ENCODE measurements at regions not wholly inside any gene's neighbourhood (a gene's known extent, or its start where the extent isn't known, plus 50 kb on each side); places are given as distances from the start of the nearest gene placed in this dataset.
"Not testable (repeated sequence)": the region's sequence is repeated elsewhere in the genome, so short reads cannot be mapped to it uniquely, and the experiment has no call there.

DNA sequence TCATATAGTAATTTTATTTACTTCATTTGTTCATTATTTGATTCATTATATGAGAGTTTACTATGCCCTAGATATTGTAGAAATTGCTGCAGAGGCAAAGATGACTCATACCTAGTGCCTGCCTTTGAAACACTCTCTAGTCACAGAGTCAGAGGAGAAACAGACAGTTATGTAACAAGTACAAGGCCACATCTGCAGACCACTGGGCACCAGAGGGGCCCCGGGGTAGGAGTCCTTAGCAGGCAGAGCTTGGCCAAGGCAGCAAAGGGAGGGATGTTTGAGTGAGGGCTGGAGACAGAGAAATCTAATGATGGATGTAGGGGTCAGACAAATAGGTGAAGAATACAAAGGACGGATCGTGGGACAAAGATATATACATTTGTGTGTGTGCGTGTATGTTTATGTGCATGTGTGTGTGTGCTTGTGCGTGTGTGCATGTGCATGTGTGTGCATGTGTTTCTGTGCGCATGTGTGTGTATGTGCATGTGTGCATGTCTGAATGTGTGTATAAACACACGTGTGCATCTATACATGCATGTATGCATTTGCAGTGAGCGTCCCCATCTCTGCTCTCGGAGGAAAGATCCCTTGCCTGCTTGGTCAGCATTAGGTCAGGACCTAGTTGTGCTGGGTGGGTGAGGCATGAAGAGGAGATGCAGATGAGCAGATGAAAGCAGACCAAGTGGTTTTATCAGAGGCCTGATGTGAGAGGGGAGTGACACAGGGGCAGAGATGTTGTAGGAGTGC lies 170.6 kb upstream of the MYT1L start:
- no peak for DNase-seq

DNA sequence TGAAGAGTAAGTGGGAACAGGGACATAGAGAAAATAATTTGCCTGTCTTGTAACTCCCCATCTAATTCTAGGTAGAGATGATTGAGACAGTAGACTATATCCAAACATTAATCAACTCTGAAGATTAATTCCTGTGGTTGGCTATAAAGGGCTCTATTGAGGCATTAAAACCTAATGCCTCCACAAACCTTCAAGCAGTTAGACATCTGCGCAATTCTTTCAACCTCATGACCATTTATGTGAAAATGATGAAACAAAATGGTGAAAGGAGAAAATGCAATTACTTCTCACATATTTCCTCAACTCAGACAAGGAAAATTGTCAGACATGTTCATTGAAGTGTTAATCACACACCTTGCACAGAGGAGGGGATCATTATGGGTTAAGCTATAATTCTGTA lies 164.5 kb upstream of the MYT1L start:
- no peak for DNase-seq

DNA sequence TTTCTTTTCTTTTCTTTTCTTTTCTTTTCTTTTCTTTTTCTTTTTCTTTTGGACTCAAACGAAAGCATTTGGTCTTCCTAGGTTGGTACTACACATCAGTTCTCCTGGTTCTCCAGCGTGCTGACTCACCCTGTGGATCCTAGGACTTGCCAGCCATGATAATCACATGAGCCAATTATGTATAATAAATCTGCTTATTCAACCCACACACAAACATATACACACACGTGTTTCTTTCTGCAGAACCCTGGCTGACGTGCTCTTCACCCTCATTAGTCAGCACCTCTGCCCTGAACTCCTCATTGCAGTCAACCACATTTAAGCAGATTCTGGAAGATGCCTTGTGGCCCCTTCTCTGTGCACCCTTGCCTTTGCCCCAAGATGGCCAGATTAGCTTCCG lies 162.4 kb upstream of the MYT1L start:
- DNase-seq = no peak

DNA sequence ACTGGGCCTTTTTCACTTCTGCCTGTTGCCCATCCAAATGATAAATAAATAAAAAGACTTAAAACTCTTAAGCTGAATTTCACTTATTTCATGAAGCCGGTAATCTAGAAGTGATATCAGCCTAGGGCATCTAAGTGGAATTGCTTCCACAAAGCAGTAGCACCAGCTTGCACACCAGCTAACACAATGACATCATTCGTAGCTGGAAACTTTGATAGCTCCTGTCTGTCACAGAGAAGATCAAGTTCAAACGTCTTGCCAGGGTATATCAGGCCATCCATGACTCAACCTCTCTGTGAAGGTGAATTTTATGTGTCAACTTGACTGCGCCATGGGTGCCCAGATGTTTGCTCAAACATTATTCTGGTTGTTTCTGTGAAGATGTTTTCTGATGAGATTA lies 161.7 kb upstream of the MYT1L start:
- no peak for DNase-seq

DNA sequence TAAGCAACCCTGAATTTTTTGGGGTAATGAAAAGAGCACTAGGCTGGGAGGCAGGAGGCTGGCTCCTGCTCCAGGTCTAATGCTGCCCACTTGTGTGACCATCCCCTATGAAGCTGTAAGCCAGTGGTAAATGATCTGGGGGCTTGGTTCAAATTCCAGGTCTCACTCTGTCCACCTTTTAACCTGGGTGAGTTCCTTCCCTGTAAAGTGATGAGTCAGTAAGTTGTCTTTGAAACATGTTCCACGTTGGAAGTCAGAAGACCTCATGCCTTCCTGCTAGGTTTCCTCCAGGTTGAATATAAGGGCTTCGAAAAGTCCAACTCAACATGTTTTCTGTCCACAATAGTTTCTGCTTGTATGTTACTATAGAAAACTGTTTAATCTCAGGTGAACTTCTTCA lies 160.9 kb upstream of the MYT1L start:
- DNase-seq = no peak

DNA sequence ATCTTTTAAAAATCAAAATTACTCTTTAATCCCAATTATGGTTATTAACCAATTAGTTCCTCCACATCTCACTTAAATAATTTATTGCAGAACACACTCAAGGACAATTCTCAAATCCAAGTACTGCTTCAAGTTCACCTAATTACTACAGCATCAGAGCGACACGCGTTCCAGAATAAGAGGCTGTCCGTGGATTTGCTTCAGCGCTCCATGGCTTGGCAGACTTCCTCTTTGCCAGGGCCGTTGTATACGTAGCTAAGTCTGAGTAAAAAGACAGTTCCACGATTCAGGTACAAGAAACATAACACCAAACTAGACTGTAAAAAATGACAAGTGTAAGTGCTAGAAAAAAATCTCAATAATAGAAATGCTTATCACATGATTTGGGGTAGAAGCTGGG lies 153.2 kb upstream of the MYT1L start:
- no peak for DNase-seq

DNA sequence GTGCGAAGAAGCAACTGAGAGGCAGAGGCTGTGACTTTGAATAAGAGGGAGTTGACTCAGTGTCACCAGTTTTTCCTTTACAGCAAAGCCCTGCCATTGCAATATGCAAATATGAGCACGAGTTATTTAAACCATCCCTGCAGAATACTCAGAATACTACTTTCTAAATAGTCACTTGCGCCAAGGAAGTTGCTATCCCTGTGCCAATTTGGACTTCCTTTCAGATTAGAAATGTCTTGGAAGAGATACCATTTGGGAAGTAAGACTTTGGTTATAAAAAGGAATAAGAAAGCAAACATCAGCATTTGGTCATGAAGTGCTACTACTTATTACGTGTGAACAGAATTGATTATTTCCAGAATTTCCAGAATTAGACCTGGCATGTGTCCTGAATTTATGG lies 151.8 kb upstream of the MYT1L start:
- DNase-seq = no peak

DNA sequence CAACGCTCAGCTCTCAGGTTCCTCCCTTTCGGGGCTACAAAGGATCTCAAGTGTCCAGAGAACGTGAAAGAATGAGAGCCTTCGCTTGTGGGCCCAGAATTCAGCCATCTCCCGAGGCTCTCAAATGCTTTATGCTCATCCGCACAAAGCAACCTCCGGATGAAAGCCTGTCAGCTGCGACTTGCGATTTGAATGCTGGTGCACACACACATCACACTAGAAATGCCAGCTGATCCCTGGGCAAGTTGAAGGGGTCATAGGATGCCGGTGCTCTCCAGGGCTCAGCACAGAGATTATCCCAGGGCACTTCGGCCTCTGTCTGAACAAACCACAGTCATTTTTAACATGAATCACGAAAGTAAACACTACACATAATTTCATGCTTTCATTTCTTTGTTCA lies 141.8 kb upstream of the MYT1L start:
- DNase-seq = no peak

DNA sequence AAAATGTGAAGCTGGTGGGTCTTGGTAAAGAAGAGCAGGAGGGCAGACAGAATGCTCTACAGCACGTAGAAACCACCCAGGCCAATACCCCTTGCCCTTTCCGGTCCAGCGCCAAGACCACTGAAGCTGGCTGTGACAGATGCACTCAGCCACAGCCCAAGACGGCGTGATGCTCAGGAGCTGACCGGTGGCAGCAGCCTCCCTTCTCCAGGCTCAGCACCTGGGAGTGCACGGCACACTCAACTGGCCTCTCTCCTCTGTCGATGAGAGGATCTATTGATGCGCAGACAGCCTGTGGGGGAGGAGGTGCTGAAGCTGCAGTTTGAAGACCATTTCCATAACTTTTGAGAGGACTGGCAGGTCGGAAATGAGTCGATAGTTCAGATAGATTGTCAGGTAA lies 141.0 kb upstream of the MYT1L start:
- DNase-seq = no peak

DNA sequence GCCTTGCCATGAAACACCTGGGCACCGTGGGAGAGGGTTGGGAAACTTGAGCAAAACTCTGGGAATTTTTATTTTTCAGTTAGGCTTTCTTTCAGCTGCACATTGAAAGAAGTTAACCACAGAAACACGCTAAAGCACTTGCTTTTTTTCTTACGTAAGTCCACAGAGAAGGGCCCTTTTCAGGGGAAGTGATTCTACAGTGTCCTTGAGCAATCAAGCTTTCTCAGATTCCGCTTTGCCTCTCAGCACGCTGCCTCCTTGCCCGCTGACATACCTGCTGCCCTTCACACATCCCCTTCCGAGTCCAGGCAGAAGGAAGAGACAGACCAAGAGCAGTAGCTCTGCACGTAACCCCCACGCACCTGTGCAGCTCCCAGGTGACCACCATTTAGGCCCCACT lies 135.5 kb upstream of the MYT1L start:
- no peak for DNase-seq

DNA sequence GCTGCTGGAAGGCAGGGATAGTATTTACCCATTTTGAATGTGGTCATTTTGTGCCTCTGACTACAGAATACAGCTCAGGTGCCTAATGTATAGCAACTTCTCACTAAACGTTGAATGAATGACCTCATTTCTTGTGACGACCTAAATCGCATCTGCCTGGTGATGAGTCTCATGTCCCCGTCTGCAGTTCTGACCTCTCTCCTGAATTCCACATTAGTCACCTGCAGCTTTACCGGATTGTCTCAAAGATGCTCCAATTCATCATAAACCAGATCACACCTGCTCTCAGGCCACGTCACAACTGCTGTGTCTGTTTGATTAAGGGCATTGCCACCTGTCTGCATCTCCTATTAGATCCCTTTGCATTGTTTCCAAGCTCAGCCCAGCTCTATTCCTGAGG lies 133.6 kb upstream of the MYT1L start:
- DNase-seq = no peak

DNA sequence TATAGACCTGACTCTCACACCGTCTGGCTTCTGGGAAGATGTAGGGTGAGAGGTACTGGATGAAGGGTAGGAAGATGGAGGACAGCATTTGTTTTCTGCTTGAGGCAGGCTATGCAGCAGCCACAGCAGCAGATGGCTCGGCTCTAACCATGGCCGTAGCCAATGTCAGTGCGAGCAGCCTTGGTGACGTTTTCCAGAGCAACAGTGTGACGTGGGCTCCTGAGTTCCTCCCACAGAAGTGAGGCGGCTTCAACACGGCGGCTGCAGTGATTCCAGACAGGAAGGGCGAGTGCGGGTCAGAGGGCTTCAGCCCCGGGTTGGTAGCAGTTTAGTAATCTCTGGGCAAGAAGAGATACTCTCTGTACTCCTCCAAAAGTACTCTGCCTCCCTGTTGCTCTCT lies 133.0 kb upstream of the MYT1L start:
- no peak for DNase-seq

DNA sequence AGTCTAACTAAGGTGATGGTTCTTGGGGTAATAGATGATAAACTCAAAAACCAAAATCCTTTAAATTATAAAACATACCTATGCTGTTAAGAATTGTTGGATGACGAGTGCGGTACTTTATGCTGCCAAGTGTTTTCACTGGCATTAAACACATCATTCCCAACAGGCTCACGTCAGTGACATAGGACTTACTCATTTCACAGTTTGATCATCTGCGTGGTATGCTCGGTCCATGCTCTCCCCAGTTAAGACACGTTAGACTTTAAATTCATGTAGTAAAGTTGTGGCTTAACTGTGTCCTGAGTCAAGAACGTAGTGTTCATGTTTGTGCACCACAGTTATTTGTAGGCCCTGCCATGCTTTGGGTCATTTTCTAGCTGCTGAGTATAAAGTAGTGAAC lies 125.6 kb upstream of the MYT1L start:
- DNase-seq = no peak

DNA sequence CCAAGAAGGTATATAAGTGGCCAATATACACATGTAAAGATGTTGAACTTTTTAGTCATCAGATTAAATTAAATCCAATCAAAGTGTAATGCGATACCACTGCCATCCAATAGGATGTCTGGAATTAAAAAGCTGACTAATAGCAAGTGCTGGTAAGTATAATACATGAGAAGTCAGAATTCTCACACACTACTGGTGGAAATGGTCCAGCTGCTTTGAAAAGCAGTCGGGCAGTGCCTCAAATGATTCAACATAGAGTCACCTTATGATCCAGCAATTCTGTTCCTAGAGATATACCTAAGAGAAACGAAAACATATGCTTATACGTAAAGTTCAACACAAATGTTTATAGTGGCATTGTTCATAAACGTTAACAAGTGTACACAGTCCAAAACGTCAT lies 124.1 kb upstream of the MYT1L start:
- DNase-seq = no peak

DNA sequence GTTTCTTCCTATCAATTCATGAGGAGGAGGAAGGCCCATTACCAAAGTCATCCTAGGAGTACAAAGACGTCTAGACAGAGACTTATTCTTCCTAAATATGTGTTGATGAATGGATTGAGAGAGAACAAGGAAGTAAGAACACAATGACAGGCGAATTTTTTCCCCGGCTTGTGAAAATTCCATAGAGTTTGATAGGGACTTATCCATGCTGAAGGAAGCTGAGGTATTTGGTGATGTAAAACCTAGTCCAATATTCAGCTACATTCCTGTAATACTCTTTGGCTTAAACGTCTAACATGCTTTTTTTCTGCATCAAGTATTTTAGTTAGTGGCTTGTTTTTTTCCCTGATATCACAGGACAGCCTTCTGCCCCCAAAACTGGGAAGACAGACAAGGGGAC lies 121.9 kb upstream of the MYT1L start:
- DNase-seq = no peak

DNA sequence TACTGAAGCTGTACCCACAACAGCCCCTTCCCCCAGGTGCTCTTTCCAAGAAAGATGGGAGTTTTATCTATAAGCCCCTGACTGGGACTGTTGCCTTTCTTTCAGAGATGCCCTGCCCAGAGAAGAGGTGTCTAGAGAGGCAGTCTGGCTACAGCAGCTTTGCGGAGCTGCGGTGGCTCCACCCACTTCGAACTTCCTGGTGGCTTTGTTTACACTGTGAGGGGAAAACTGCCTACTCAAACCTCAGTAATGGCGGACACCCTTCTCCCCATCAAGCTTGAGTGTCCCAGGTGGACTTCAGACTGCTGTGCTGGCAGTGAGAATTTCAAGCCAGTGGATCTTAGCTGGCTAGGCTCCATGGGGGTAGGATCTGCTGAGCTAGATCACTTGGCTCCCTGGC lies 120.2 kb upstream of the MYT1L start:
- not testable (repeated sequence) for DNase-seq

DNA sequence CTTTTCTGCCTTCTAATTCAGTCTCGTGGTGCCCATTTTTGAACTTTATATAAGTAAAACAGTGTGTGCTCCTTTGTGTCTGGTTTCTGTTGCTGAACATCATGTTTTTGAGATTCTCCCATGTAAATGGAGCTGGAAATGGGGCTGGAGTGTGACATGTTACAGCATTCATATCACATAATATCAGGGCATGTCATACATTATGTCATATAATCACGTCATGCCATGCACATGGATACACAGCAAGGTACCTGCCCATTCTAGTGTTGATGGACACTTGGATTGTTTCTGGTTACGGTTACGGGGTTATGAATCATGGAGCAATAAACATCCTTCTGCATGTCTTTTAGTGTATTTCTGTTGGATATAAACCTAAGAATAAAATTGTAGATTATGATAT lies 117.1 kb upstream of the MYT1L start:
- DNase-seq = no peak

DNA sequence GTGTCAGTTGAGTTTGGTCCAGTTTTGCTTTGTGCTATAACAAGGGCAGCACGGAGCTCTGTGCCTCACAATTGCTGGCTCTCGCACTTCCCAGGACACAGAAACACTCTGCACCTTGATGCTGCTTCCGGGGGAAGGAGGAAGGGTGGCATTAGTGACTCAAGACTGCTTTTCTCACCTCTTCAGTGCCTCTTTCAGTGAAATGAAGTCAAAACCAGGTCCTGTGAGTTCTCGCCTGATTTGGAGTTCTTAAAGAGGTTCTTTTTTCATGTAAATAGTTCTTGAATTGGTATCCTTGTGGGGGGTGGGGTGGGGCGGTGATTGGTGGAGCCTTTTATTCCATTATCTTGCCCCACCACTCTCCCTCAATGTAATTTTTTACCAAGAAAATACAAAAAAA lies 91.5 kb upstream of the MYT1L start:
- DNase-seq = no peak

DNA sequence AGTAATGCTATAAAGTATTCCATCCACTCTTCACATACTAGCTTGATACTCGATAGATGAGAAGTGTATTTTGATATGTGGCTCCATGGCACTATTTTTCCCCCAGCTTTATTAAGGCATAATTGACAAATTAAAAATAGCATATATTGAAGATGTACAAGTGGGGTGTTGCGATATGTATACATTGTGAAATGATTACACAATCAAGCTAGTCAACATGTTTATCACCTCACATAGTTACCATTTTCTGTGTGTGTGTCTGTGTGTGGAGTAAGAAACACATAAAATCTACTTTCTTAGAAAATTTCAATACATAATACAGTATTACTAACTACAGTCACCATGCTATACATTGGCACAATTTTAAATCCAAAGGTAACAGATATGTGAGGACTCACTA lies 82.5 kb upstream of the MYT1L start:
- DNase-seq = no peak

DNA sequence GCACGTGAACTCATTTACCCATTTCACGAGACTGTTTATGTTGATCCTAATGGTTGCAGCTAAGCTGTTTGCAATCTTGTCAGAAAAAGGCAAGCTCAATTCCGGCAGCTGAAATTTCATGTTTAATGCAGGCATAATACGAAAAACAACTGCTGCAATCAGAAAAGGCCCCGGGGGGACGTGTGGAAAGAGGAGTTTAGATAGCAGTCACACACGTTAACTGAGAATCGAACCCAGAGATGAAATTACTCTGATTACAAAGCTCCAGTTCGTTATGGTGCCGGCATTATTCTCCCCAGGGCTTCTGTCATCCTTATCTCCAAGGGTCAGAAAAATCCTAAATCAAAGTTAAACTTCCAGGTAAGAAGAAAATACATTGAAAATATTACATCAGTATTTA lies 79.9 kb upstream of the MYT1L start:
- DNase-seq = no peak

DNA sequence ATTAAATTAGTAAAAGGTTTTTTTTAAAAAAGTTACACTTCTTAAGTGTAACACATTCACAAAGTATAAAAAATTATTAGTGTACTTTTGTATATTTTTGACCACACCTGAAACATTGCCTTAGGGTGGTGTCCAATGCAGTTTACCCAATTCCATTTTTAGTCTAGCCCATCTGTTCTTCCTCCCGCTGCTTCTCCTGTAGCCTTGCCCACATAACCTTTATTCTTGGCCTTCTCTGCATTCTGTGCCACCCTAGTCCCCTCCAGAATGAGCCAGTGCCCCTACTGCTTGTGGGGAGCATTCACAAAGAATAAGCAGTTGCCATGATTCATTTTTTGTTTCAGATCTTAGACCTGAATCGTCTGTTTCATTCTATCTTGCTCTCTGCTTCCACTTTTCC lies 78.4 kb upstream of the MYT1L start:
- no peak for DNase-seq

DNA sequence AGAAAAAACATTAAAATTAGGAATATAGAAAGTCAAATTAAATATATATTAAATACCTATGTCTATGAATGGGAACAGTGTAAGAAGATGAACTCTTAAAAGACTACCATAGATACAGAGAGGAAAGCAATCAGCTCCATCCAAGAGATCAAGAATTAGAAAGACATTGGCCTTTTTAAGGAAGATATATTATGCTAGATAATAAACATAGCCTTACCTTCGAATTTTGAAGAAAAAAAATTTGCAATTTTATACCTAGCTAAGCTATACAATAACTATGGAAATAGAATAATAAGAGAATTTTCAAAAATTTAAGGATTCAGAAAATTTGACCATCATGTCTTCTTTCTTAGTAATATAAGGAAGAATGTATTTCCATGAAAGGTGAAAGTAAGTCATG lies 74.7 kb upstream of the MYT1L start:
- no peak for DNase-seq

DNA sequence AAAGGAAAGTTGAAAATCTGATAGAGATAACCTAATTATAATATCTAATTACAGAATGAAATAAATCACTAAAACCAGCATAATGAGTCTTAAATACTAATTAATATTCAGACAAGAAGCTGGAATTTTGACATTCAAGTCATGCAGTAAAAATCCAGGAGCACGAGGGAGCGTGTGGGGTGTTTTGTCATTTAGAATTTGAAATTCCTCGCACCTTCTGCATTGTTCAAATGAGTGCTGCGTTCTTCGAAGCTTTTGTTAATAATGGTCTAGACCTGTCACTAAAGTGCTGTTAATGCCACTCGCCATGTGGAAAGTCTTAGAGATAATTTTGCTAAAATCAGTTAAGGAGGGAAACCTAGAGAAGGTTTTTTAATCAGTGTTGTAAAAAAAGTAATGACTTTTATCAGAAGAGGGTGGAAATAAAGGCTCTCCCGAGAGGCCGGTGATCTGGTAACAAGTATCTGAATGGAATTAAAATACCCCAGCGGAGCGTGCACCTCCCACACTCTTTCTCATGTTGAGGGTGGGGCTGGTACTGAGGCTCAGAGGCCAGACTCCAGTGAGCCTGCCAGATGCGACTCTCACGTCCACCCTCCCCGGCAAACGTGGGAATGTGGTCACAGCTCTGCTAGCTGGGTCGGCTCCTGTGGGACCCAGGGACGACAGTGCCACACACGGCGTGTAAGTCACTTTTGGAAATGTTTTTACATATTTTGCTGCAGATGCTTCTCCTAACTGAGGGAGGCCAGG lies 69.4 kb upstream of the MYT1L start:
- DNase-seq = no peak

DNA sequence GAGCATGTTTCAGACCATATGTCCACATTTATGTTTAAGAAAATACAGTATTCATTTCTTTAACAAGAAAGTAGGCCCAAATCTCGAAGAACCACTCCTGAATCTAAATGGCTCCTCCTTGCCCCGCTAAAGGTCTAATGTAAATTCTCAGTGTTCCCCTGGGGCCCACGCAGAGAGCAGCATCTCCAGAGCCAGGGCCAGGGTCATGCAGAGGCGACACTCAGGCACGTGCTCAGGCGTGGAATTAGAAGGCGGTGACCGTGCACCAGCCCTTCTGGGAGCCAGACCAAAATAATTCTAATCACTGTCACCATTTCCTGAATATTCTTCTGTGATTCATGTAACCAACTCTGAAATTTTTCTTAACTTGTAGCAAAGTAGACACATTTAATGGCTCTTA lies 68.3 kb upstream of the MYT1L start:
- DNase-seq = no peak

DNA sequence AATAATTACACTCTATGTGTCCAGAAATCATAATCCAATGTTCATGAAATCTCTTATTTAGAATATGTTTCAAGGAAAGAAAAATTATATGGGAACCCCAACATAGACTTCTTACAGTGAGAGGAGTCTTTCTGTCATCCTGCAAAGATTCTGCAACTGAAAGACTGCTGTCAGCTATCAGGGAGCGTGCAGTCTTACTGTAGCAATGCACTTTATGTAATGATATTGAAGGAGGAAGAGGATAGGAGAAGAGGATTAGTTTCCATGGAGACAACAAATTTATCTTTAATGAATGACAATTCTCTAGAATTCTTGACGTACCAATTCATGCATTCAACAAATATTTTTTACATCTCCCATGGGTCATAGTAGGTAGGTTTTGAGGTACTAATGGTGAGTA lies 61.3 kb upstream of the MYT1L start:
- no peak for DNase-seq

Measured in hematopoietic multipotent progenitor cell treated with erythropoietin and hydrocortisone succinate and interleukin-3 and kit ligand, for 6 days (in vitro differentiated cells).